Fibroblast of villous mesenchyme (primary cell): ENCODE measurements at regions not wholly inside any gene's neighbourhood (a gene's known extent, or its start where the extent isn't known, plus 50 kb on each side); places are given as distances from the start of the nearest gene placed in this dataset.

ENCODE experiments used
- DNase-seq: peaks from one replicate; pipeline ENCODE4 v3.0.0-alpha.2; 2010; ENCODE audit warnings: low read depth
- H3K4me3 ChIP-seq: 2 replicates; pipeline ENCODE4 v1.5.1; 2011; ENCODE audit warnings: low read depth, mild to moderate bottlenecking, low read length
- CTCF ChIP-seq: IDR thresholded peaks from 2 replicates; pipeline ENCODE4 v1.5.1; 2012; ENCODE audit warnings: low read depth, mild to moderate bottlenecking, low read length; ENCODE audit not compliant: insufficient read depth

- TF ChIP-seq CTCF, result no peak
- H3K4me3 ChIP-seq, result no peak overlapping the region
- DNase-seq, result no peak
Measured at GRCh38 chr22:25377699-25378098, 158.3 kb downstream of the CRYBB2 start.

GRCh38 chr22:25380122-25380747 lies 160.8 kb downstream of the CRYBB2 start:
- H3K4me3 ChIP-seq, result no peak overlapping the region
- no peak for DNase-seq
- TF ChIP-seq CTCF, result no peak

DNA sequence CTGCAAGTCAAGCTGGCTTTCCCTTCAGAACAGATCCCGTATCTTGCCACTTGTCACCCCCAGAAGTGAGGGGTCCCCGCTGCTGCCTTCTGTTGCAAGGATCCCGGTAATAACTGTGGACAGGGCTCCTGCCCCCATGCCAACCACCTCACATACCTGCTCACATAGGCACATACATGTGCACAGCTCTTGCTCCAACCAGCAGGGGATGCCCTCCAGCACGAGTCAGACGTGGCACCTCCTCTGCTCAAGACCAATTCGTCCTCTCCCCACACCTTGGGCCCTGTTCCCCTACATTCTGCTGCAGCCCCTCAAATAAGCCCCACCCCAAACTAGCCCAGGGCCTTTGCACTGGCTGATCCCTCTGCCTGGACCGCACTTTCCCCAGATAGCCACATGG lies 163.3 kb downstream of the CRYBB2 start:
- no peak for DNase-seq
- H3K4me3 ChIP-seq, result no peak overlapping the region
- no peak for TF ChIP-seq CTCF

DNA sequence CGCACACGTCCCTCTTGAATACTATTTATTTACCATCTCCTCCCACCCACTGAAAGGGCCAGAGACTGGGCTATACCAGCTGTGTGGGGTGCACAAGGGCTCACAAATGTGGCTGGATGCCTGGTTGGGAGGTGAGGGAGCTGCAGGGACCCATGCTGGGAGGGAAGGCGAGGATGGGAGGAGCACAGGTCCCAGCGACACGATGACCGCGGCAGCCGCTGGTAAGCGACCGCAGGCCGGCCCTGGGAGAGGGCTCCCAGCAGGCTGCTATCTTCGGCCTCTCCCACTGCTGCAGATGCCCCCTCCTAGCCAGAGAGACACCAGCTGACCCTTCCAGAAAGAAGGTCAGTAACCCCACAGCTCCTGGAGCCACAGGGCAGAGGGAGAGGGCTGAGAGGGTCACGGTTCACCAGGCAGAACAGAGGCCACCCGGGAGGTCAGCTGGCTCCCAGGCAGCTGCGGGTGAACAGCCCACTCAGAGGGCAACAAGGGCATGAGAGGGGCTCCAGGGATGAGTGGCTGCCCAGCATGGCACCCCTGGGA lies 163.9 kb downstream of the CRYBB2 start:
- DNase-seq, result no peak
- H3K4me3 ChIP-seq, result no peak overlapping the region
- TF ChIP-seq CTCF, result no peak

- no peak for TF ChIP-seq CTCF
- DNase-seq, result no peak
- no peak overlapping the region for H3K4me3 ChIP-seq
Measured at GRCh38 chr22:25383892-25384291, 164.5 kb downstream of the CRYBB2 start.

DNA sequence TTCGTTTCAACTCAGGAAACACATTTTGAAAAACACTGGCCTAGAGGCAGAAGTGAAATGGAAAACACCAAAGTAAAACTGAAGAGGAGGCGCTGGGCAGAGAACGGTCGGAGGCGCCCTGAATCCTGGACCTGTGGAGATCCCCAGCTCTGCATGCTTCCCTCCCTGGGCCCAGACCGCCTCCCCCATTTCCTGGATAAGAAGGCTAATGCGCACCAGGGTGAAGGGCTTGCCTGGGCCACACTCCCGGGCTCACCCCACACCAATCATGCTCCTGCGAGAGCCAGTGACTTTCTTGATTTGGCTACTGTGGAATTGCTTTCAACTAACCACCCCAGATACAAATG lies 167.1 kb downstream of the CRYBB2 start:
- DNase-seq, result no peak
- H3K4me3 ChIP-seq, result no peak overlapping the region
- TF ChIP-seq CTCF, result no peak

- TF ChIP-seq CTCF, result no peak
- H3K4me3 ChIP-seq, result no peak overlapping the region
- DNase-seq, result no peak
Measured at GRCh38 chr22:25388415-25388814, 169.0 kb downstream of the CRYBB2 start.
